ENCODE measurements at regions not wholly inside any gene's neighbourhood (a gene's known extent, or its start where the extent isn't known, plus 50 kb on each side); places are given as distances from the start of the nearest gene placed in this dataset.

- TF ChIP-seq CTCF (IDR thresholded peaks at IDR 0.05; ENCODE audit: low read depth, low read length, missing input control) (no peak), EGR1 (IDR thresholded peaks at IDR 0.05; ENCODE audit: low read depth in 2 of 2) (no peak), HNF4G (IDR thresholded peaks at IDR 0.05) (no peak), RAD21 (IDR thresholded peaks at IDR 0.05) (no peak)
These were observed 720.2 kb downstream of the PTPRU start (continued) for GRCh38 chr1:29956349-29957030.

- Histone ChIP-seq H3K4me3 (ENCODE audit: low read depth in 1 of 3, low read length in 3 of 3) (no peak overlapping the region), H3K4me1 (ENCODE audit: control insufficient read depth in 4 of 4, insufficient read depth in 4 of 4, low read length in 3 of 4) (no peaks in the 10 kb centered on the region), H3K9me3 (ENCODE audit: control insufficient read depth in 4 of 4, low read length in 3 of 4) (no peaks in the 10 kb centered on the region), H3K27ac (ENCODE audit: low read depth in 1 of 2, low read length in 2 of 2) (no peak overlapping the region), H3K9ac (ENCODE audit: low read depth in 1 of 2, low read length in 2 of 2) (no peak overlapping the region), H3K27me3 (ENCODE audit: control insufficient read depth in 4 of 4, insufficient read depth in 4 of 4, low read length in 3 of 4) (peaks cover 0 to 3% (median 0%) of the 10 kb centered on the region in 4 donors), H3K36me3 (ENCODE audit: control insufficient read depth in 4 of 4, insufficient read depth in 3 of 4, low read depth in 1 of 4, low read length in 3 of 4) (no peaks in the 10 kb centered on the region)
- TF ChIP-seq GABPA (IDR thresholded peaks at IDR 0.05 in 1 of 2, conservative IDR thresholded peaks at IDR 0.05 in 1 of 2) = no peak
- DNase-seq (ENCODE audit: low spot score) = no peak
- 81% methylated on average over 3 of the region's 3 CpGs for WGBS
These were observed 718.3 kb downstream of the PTPRU start for GRCh38 chr1:29954591-29954990.

GRCh38 chr1:29953961-29954360, 717.6 kb downstream of the PTPRU start:
- Histone ChIP-seq H3K27ac (ENCODE audit: low read depth in 1 of 2, low read length in 2 of 2) (no peak overlapping the region), H3K9ac (ENCODE audit: low read depth in 1 of 2, low read length in 2 of 2) (no peak overlapping the region), H3K9me3 (ENCODE audit: control insufficient read depth in 4 of 4, low read length in 3 of 4) (no peaks in the 10 kb centered on the region), H3K36me3 (ENCODE audit: control insufficient read depth in 4 of 4, insufficient read depth in 3 of 4, low read depth in 1 of 4, low read length in 3 of 4) (no peaks in the 10 kb centered on the region), H3K27me3 (ENCODE audit: control insufficient read depth in 4 of 4, insufficient read depth in 4 of 4, low read length in 3 of 4) (peaks cover 0 to 3% (median 0%) of the 10 kb centered on the region in 4 donors), H3K4me3 (ENCODE audit: low read depth in 1 of 3, low read length in 3 of 3) (no peak overlapping the region), H3K4me1 (ENCODE audit: control insufficient read depth in 4 of 4, insufficient read depth in 4 of 4, low read length in 3 of 4) (no peaks in the 10 kb centered on the region)
- WGBS = 49% methylated on average over 7 of the region's 7 CpGs
- DNase-seq (ENCODE audit: low spot score) = no peak
- no peak for TF ChIP-seq FOXA1 (IDR thresholded peaks at IDR 0.05)
- TF ChIP-seq REST (IDR thresholded peaks at IDR 0.05) = no peak
- TF ChIP-seq RAD21 (IDR thresholded peaks at IDR 0.05) = no peak
- TF ChIP-seq ZBTB33 (IDR thresholded peaks at IDR 0.05) = no peak
- no peak for TF ChIP-seq CTCF (IDR thresholded peaks at IDR 0.05; ENCODE audit: low read depth, low read length, missing input control)
- TF ChIP-seq HNF4G (IDR thresholded peaks at IDR 0.05) = no peak
- no peak for TF ChIP-seq TAF1 (conservative IDR thresholded peaks at IDR 0.05)
- TF ChIP-seq HNF4A (conservative IDR thresholded peaks at IDR 0.05) = no peak
- no peak for TF ChIP-seq RXRA (IDR thresholded peaks at IDR 0.05)
- no peak for TF ChIP-seq SP1 (IDR thresholded peaks at IDR 0.05)
- no peak for TF ChIP-seq EGR1 (IDR thresholded peaks at IDR 0.05; ENCODE audit: low read depth in 2 of 2)
- no peak for TF ChIP-seq GABPA (IDR thresholded peaks at IDR 0.05 in 1 of 2, conservative IDR thresholded peaks at IDR 0.05 in 1 of 2)
- no peak for TF ChIP-seq ATF3 (IDR thresholded peaks at IDR 0.05)
- no peak for TF ChIP-seq NR2F2 (IDR thresholded peaks at IDR 0.05)
- TF ChIP-seq MAX (IDR thresholded peaks at IDR 0.05) = no peak
